NCI-H748 treated with DMSO at 0.1 percent for 48 hours (cell line): ENCODE measurements at regions not wholly inside any gene's neighbourhood (a gene's known extent, or its start where the extent isn't known, plus 50 kb on each side); places are given as distances from the start of the nearest gene placed in this dataset.
A peak's percentile ranks its signal among the peaks of the same experiment; 100 is the strongest.

ENCODE experiments used
- DNase-seq: peaks from one replicate; lab custom pipeline; 2025; lab: John Stamatoyannopoulos, UW

DNA sequence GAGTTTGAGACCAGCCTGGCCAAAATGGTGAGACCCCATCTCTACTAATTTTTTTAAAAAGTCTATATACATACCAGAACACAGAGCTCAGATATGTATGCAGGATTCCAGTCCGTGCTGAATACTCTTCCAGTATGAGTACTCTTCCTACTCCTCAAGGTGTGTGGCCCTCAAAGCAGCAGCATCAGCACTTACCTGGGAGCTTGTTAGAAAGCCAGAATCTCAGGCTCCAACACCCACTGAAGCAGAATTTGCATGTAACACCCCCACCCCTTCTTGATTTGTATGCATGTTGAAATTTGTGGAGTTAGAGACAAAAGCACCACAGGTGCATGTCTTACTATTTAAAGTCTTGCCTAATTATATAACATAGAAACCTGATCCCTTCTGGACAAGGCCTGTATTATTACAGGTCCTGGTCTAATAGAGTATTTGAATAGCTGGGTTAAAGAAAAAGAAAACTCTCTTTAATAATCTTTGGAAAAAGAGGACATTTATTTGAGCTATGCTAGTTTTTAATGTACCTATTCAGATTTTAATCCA is 50.3 kb upstream of the NFE2L2 start:
- peak; percentile 40 for DNase-seq

DNA sequence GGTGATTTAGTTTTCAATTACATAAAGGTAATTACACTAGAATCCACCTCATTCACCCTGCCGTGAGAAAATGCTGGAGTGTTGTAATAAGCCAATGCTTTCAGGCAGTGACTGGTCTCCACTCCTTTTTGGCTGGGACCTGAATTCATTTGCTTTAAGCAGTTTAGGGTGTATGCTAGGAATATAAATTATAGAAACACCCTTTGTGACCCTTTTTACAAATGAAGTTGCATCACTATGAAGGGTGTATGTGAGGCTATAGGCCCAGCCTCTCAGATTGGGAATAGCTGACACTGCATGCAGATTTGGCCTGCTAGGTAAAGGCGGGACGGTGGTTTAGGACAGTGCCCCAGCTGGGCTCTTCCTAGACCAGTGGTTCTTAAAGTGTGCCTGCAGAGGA is 50.8 kb upstream of the NFE2L2 start:
- DNase-seq = peak; percentile 40

DNA sequence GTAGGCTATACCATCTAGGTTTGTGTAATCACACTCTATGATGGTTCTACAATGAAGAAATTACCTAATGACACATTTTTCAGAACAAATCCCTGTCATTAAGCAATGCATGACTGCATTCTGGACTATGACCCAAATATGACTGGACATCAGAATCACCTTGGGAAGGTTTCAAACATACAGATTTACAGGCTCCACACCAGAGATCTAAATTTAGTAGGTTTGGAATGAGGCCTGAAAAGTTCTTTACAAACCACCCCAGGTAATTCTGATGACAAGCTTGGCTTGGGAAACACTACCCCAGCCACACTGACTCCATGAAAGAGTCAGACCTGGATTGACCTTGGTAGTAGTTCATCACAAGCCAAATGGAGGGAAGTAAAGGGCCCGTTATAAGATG is 52.2 kb upstream of the NFE2L2 start:
- no peak for DNase-seq

DNA sequence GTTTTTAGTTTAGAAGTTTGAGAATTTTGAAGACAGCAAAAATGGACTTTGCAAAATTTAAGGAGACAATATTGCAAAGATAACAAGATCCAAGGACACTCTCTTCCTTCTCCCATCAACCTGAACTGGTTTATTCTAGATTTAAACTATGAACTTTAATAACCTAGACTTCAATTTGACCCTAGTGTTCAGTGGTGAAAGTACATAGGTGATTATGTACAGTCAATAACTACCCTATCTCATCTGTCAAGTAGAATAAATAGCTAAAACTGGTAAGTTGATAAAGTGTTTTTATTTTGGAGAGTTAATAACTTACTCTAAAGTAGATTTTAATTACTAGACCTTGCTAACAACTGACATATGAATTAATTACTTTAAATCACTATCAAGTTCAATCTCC is 52.9 kb upstream of the NFE2L2 start:
- no peak for DNase-seq

DNA sequence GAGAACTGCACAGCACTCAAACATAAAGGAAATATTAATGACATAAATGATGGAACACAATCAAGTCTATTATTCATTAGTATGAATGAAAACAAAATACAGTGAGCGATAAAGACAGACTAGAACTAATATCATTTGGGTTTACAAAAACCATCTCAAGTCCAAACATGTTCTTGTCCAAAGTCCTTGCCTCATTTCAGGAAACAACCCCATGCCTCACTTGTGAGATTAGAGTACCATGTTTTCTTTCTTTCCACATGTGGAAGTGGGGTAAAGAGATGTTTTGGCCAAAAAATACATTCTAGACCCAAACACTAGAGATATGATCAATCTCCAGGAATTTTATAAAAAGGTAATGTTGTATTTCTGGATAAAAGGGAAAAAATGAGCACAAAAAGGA is 53.3 kb upstream of the NFE2L2 start:
- no peak for DNase-seq

DNA sequence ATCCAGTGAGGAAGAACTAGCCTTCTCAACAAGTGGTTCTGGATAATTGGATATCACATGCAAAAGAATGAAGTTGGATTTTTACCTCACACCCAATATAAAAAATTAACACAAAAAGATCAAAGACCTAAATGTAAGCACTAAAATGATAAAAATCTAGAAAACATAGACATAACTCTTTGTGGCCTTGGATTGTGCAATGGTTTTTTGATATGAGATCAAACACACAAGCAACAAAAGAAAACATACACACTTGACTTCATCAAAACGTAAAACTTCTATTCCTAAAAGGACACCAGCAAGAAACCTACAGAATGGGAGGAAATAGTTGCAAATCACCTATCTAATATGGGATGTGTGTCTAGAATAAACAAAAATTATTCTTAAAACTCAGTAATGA is 54.1 kb upstream of the NFE2L2 start:
- no peak for DNase-seq

DNA sequence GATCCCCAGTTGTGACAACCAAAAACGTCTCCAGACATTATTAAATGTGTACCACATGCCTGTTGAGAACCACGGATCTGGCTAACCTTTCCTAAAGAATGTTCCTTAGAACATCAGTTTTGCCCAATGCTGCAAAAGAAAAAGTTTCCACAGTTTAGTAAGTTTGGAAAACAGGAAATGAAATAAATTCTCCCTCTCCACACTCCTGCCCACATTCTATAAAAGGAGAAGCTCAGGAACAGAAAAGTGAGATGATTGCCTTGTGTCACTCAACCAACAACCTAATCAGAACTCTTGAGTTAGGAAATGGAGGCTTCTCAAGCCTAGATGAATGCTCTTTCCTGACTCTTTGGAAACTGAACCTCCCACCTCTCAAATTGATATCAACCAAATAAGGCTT is 56.1 kb upstream of the NFE2L2 start:
- no peak for DNase-seq

DNA sequence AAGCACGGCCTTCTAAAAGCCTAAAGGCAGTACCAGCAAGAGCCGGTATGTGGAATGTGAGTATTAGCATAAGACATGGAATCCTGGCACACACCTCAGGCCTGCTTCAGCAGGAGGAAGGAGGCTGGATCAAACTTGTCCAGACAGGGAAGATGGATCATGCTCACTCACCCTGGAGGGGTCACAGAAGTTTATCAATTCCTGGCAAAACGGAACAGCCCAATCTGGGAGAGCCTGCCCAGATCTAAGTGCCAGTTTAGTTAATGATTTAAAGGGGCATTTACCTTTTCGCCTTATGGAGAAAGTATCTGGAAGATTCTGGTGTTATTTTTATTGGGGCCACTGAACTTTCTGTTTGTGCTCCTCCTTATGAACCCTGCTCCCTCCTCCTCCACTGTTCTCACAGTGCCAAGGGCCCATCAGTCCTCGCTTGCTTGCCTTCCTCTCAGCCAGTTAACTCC is 58.3 kb upstream of the NFE2L2 start:
- DNase-seq = no peak

DNA sequence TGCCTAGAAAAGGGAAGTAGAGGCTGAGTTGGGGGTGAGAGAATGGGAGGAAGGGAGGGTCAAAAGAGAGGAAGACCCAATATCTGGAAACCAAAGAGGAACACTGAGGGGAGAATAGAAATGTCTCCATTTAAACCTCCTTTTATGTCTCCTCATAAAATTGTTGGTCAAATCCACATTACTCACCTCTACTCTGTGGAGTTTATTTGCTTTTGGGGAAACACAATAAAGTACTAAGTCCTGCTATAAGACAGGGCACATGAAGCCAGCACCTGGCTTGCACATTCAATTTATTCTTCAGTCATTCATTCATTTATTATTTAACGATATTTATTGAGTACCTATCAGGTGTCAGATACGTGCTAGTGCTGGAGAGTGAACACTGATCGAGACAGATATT is 60.3 kb upstream of the NFE2L2 start:
- DNase-seq = no peak

DNA sequence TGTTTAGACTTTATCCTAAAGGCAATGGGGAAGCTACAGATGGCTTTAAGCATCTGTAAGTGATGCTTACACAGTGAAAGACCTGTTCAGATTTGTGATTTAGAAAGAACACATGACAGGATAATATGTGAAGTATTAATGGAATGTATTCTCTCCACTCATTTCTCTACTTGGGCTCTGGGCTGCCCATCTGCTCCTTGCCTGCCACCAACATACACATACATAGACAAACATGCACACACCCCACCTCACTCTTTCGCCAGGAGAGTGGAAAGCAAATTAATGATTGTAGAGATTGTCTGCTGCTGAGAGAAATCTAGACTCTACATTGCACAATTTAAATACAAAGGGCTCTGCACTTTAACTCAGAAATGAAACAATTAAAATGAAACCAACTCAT is 61.0 kb upstream of the NFE2L2 start:
- no peak for DNase-seq

DNA sequence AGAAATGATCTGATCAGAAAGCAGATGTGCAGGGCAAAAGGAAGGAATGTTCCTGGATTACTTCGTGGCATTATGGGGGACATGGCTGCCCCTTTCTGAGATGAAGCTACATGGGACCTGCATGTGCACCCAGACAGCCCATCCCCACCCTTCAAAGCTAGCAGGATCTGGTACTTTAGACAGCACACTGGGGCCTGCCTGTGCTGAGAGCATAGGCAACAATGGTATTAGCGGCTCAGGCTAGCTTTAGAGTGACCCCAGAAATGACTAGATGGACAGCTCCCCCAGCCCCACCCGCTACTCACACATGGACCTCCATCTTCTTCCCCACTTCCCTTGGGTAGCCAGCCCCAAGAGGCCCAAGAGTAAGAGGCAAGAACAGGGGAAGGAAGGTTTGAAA is 61.5 kb upstream of the NFE2L2 start:
- DNase-seq = no peak

DNA sequence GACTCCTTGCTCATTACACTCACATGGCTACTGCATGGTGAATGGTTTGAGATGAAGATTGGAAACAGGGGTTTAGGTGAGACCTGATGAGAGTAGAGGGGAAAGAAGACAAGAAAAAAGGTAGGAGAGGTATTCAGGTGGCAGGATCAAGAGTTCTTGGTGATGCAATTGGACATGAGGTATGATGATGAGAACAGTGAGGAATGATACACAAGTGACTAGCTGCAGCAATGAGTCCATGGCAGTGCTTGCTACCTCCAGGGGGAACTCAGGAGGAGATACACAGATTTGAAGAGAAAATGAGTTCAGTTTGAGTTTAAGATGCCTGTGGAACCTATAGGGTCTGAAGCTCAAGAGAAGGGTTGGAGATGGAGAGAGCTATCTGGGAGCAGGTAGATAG is 62.1 kb upstream of the NFE2L2 start:
- no peak for DNase-seq

DNA sequence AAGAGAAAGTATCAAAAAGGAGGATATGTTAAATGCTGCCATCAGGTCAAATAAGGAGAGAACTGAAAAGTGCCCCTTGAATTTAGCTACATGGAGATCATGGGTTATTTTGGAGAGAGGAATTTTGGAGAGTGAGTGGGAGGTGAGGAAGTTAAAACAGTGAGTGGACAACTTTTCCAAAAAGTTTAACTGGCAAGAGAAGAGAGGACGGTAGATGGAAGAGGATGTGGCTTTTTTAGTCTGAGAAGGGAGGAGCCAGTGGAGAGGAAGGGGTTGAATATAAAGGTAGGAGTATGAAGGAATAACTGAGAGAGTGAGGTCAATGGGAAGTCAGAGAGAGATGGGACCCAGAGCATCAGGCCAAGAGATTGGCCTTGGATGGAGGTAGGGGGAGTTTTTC is 62.5 kb upstream of the NFE2L2 start:
- DNase-seq = no peak

DNA sequence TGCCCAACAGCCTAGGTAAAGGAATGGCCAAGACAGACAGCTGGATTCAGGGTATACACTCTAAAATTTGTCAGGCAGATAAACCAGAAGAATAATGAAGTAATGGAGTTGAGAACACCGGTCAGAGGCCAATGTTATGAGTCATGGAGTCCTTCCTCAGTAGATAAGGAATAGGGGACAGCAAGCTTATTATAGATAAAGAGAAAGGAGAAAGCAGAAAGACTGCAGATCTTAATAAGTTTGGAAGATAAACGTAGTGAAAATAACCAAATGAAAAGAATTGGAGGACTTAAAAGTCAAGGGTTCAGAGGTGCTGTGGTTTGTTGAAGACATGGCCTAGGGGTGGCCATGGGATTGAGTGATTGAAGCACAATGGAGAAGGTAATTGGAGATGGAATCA is 63.5 kb upstream of the NFE2L2 start:
- DNase-seq = no peak

DNA sequence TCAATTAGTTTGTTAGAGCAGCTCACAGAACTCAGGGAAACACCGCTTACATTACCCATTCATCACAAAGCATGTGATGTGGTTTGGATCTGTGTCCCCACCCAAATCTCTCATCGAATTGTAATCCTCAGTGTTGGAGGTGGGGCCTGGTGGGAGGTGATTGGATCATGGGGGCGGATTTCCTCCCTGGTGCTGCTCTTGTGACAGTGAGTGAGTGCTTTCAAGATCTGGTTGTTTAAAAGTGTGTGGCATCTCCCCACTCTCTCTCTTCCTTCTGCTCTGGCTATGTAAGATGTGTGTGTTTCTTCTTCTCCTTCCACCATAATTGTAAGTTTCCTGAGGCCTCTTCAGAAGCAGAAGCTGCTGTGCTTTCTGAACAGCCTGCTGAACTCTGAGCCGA is 63.5 kb upstream of the AGPS start:
- DNase-seq = no peak

DNA sequence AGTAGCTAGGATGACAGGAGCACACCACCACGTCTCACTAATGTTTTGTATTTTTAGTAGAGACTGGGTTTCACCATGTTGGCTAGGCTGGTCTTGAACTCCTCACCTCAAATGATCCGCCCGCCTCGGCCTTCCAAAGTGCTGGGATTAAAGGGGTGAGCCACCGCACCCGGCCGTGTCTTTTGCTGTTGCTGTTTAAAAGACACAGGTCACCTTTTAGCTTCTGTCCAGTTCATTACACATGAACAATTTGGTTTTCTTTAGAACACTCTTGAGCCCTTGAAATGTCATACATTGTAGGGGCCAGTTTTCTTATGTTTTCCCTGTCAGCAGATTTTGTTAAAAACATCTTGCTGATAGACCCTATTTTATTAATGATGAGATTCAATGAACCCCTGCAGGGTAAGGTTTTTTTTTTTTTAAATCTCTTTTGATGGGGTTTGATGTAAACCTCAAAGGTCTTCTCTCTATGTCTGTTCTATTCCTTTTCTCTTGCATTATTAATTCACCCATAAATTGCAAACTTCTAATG is 61.0 kb upstream of the AGPS start:
- DNase-seq = no peak

DNA sequence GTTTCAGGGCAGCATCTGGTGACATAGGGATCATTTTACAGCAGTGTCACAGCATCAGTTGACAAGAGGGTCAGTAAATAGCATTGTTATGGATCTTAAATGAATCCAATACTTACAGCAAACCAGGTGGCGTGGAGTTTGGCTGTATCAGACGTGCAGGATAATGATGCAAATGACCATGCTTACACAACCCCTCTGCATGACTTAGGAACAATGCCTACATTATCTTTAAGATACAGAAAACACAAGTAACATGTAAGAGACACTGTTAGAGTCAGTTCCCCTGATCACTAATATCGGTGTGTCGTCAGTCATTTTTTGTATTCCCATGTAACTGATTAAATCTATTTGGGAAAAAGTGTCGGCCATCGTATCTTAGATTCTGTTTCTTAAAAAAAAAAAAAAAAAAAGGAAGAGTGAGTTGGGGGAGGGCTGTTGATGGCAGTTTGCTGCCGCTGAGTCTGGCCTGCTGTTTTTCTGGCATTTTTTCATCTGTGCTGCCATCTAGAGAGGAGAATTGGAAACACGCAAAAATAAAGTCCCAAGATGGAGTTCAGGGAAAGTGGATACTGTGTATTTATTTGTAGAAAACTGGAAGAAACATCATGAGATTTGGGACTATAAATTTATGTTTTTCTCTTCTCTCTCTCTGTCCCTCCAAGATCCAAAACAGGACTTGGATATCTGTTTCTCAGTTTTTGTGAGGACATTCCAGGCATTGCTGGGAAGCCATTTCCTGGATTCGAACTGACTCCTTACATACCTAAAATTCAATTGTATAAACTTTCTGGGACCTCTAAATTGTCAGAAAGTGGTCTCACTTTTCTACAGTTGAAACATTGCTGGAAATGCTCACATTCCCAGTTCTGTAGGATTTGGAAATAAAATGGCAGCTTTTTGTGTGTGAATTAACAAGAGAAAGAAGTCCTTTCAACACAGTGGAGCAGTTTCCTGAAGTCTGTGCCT is 60.3 kb upstream of the AGPS start:
- peak; percentile 70 for DNase-seq

DNA sequence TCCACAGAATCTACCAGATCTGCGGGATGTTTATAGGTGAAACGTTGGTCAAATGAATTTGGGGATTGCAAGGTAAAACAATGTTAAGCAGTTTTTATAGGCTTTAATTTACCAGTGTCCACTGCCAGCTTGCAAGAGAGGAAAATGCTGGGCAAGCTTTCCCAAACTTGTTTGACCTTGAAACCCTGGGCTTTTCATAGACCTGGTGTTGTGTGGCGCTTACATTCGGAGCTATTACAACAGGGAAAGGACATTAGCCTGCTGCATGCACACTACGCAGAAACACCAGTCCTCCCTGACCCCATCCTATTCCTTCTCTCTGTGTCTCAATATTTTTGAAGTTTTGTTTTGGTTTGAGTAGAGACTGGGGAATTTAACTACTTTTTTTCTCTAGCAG is 59.6 kb upstream of the AGPS start:
- no peak for DNase-seq

DNA sequence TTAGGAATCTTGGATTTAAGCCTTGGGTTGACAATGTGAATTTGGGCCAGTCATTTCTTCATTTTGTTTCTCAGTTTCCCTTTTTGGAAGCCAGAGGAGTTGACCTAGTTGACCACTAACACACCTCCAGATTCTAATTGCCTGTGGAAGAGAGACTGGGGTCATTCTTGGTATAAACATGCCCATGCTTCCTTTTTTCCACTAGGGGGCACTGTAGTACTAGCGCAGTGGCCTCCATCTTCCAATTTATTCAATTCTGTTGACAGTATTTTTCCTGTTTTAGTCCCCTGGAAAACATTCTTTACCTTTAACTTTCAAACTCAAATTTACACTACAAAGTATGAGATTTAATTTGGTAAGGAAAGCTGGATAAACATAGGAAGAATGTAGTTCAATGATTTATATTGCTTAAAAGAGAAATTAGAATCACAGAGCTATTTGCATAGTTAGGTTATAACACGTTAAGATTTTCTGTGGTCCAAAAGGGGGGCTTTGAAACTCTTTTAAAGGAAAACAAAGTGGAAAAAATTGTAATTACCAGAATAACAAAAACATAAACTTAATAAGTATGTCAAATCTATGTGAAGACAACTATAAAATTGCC is 57.5 kb upstream of the AGPS start:
- DNase-seq = peak; percentile 67

DNA sequence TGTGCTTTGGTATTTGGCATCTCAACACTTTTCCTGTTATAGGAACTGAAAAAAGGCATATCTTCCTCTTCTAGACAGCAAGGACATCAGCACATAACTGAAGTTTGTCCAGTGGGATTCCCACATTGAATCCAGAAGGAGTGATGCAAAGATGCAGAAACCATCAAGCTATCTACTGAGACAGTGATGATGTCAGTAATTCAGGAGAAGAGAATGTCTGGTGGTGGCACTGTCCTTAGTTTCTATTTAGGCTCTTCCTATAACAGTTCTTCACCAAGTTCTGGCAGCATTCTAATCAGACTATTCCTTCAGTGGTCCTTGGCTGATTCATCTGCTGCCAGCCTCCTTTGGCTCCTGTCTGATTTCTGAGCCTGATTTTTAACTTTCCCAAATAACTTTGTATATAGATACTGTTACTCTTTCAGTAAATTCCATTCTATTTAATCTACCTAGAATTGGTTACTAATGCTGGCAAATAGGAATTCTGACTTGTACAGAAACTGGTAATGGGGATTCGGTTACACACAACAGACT is 56.6 kb upstream of the AGPS start:
- DNase-seq = no peak

DNA sequence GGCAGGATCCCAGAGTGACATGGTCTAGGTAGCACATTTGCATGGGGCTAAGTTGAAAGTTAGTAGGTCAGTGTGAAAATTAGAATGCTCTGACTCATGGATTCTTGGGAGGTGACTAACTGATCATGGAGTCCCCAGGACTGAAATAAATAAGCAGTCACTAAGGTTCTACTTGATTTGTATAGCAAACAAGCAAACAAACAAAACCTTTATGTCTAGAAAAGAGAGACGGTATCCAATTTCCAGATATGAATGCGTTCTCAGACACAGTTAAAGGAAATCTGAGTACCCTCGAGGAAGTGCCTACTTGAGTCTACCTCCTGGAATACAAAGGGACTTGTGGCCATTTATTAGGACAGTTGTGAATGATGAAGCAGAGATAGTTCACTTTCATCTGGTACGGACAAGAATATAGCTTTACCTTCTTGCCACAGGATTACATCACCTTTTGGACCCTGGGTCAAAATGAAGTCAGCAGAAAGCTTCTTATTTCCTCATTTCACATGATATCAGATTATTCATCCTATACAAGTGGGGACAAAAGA is 54.3 kb upstream of the AGPS start:
- no peak for DNase-seq

DNA sequence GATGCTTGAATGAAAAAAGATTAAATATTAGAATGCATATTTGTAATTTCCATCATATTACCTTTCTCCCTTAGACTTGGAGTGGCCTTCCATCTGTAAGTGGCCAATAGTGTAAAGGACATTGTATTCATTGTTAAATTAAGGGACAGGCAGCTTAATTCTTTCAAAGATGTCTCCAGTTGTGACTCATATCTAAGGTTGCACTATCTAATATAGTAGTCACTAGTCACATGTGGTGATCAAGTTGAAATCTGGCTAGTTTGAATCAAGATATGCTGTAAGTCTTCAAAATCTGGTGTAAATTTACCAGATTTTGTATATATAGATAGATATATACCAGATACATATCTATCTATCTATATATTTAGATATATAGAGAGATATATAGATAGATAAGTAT is 52.4 kb upstream of the AGPS start:
- DNase-seq = no peak

DNA sequence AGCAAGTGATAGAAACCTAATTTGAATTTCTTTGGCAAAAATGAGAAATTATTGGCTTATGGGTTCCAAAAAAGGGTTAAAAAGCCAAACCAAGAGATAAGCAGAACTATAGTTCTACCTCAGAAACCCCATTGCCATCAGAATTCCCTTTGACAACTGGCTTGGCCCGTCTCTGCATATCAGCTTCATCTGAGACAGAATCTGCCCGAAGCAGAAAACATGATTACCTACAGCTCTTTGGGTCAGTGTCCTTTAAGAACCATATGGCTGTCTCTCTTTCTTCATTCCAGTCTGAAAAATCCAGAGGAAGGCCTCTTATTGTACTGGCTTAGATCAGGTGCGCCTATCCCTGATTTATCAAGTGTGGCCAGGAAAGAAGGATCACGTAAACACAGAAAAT is 49.8 kb upstream of the AGPS start:
- no peak for DNase-seq
